MM.1S (cell line): ENCODE measurements at regions not wholly inside any gene's neighbourhood (a gene's known extent, or its start where the extent isn't known, plus 50 kb on each side); places are given as distances from the start of the nearest gene placed in this dataset.

Experiments
- CTCF ChIP-seq: fragments of 300-600 bp; sonication (generic); IDR thresholded peaks from 2 replicates; pipeline ENCODE4 v1.5.1; 2016; ENCODE audit warnings: antibody characterized with exemption, low read length, mixed read lengths
- EZH2phosphoT487 ChIP-seq: fragments of 300-600 bp; sonication (generic); IDR thresholded peaks from 2 replicates; pipeline ENCODE4 v1.6.1; 2018; ENCODE audit warnings: antibody characterized with exemption, low read length

GRCh38 chr4:148999924-149000323, 557.7 kb upstream of the NR3C2 start:
- no peak for TF ChIP-seq CTCF
- no peak for TF ChIP-seq EZH2phosphoT487
